K562 (cell line): ENCODE measurements at regions not wholly inside any gene's neighbourhood (a gene's known extent, or its start where the extent isn't known, plus 50 kb on each side); places are given as distances from the start of the nearest gene placed in this dataset.

ENCODE experiments used
- ATAC-seq: fragments of 200-7000 bp; cut with Tn5 transposase; 3 replicates; pipeline ENCODE4 v1.9.1; 2020; ENCODE audit warnings: moderate library complexity
- BruUV-seq: library from RNA; stranded (reverse); fragments of 400-500 nt; replicated peaks from 2 replicates; lab custom pipeline; 2021; lab: Mats Ljungman, UMichigan
- CTCF ChIA-PET: fragments of 300-600 bp; formaldehyde crosslinking; extraction: SDS; loops from one replicate; lab custom pipeline; 2021; ENCODE audit warnings: low intra/inter-chr PET ratio; lab: Yijun Ruan, JAX
- POLR2A ChIA-PET: fragments of 300-600, 350-650 bp; sonication (Branson Sonifier 250); formaldehyde crosslinking; extraction: SDS; loops from one replicate; lab custom pipeline; 2021; ENCODE audit warnings: antibody characterized with exemption, inconsistent platforms; lab: Yijun Ruan, JAX
- DNase-seq, 4 experiments: peaks; one replicate each; pipeline versions ENCODE4 v3.0.0 to v3.0.0-alpha.2; 2011 to 2018; ENCODE audit warnings: low spot score in 3 of 4, mixed read lengths in 3 of 4; ENCODE audit errors: extremely low read depth in 1 of 4
- FAIRE-seq: peaks from 2 replicates; lab custom pipeline; 2011; peaks lifted over from hg19 to GRCh38; lab: Jason Lieb, UNC
- H2AFZ ChIP-seq: 2 replicates; pipeline ENCODE4 v1.6.0; 2011; ENCODE audit warnings: low read depth, low read length, control low read depth, inconsistent platforms
- H3K27ac ChIP-seq: fragments of 200-600 bp; 3 replicates; pipeline ENCODE4 v1.8.0; 2011; ENCODE audit warnings: low read depth, mild to moderate bottlenecking, control low read depth, inconsistent platforms, low read length, moderate library complexity, mixed read lengths; ENCODE audit errors: extremely low read depth
- H3K27me3 ChIP-seq, 2 experiments: fragments of 300-600 bp in 1 of 2; 2 replicates in 1 of 2; 3 replicates in 1 of 2; pipeline versions ENCODE4 v1.6.0 to v1.8.0; 2011; ENCODE audit warnings: inconsistent platforms in 2 of 2, low read length in 2 of 2, mild to moderate bottlenecking in 1 of 2, mixed read lengths in 1 of 2, moderate library complexity in 1 of 2; ENCODE audit not compliant: control insufficient read depth in 2 of 2, insufficient read depth in 2 of 2
- H3K36me3 ChIP-seq: fragments of 300-600 bp; 3 replicates; pipeline ENCODE4 v1.8.0; 2011; ENCODE audit warnings: mild to moderate bottlenecking, low read length, inconsistent platforms; ENCODE audit not compliant: control insufficient read depth, insufficient read depth
- H3K4me1 ChIP-seq, 2 experiments: fragments of 200-600 bp in 1 of 2; replicated peaks in 1 of 2; 2 replicates in 1 of 2; 3 replicates in 1 of 2; pipeline versions ENCODE4 v1.5.1 to v1.8.0; 2011; ENCODE audit warnings: inconsistent platforms in 2 of 2, low read length in 2 of 2, mild to moderate bottlenecking in 1 of 2, mixed read lengths in 1 of 2, moderate library complexity in 1 of 2; ENCODE audit not compliant: control insufficient read depth in 2 of 2, insufficient read depth in 2 of 2
- H3K4me2 ChIP-seq: 2 replicates; pipeline ENCODE4 v1.6.1; 2011; ENCODE audit warnings: low read length, control low read depth, inconsistent platforms, mixed read lengths; ENCODE audit not compliant: insufficient read depth
- H3K4me3 ChIP-seq: fragments of 200-600 bp; sonication (generic), shearing (Covaris generic); 2 replicates; pipeline ENCODE4 v1.5.1; 2016; ENCODE audit warnings: control low read depth, inconsistent platforms
- H3K79me2 ChIP-seq: fragments of 200-600 bp; 3 replicates; pipeline ENCODE4 v1.8.0; 2011; ENCODE audit warnings: low read length, inconsistent platforms; ENCODE audit not compliant: control insufficient read depth, insufficient read depth
- H3K9ac ChIP-seq, 2 experiments: 2 replicates each; pipeline versions ENCODE4 v1.6.0 to v1.6.1; 2011; ENCODE audit warnings: low read depth in 2 of 2, low read length in 2 of 2, control low read depth in 1 of 2, inconsistent platforms in 1 of 2, mild to moderate bottlenecking in 1 of 2, mixed read lengths in 1 of 2; ENCODE audit not compliant: insufficient read depth in 1 of 2
- H3K9me1 ChIP-seq: one replicate; pipeline ENCODE4 v1.6.0; 2011; ENCODE audit warnings: inconsistent platforms, mild to moderate bottlenecking, low read length, moderate library complexity; ENCODE audit not compliant: control insufficient read depth, insufficient read depth
- H3K9me3 ChIP-seq: replicated peaks from 2 replicates; pipeline ENCODE4 v1.5.1; 2011; ENCODE audit warnings: low read depth, low read length, inconsistent platforms; ENCODE audit not compliant: control insufficient read depth, insufficient read depth
- H4K20me1 ChIP-seq: replicated peaks from 2 replicates; pipeline ENCODE4 v1.6.1; 2011; ENCODE audit warnings: low read length, inconsistent platforms, mixed read lengths; ENCODE audit not compliant: control insufficient read depth, insufficient read depth
- BCOR ChIP-seq: fragments of 450-650 bp; IDR thresholded peaks from 2 replicates; pipeline ENCODE4 v1.6.1; 2016
- IFI16 ChIP-seq: fragments of 250-450 bp; sonication (Bioruptor Pico); IDR thresholded peaks from 2 replicates; pipeline ENCODE4 v2.1.2; 2022; ENCODE audit warnings: mild to moderate bottlenecking, inconsistent platforms
- MNT ChIP-seq, 2 experiments: fragments of 450-650 bp; conservative IDR thresholded peaks; 2 replicates each; pipeline ENCODE4 v1.6.1; 2017; ENCODE audit warnings: mild to moderate bottlenecking in 2 of 2, moderate library complexity in 2 of 2
- RBM25 ChIP-seq: fragments of 200-400 bp; formaldehyde crosslinking; IDR thresholded peaks from 2 replicates; pipeline ENCODE4 v1.6.1; 2018; ENCODE audit warnings: low read length, low read depth, moderate library complexity; ENCODE audit not compliant: severe bottlenecking
- RCOR1 ChIP-seq, 2 experiments: IDR thresholded peaks; 2 replicates each; pipeline ENCODE4 v1.6.1; 2012; ENCODE audit warnings: low read depth in 2 of 2, low read length in 2 of 2, borderline replicate concordance in 1 of 2, improper control_type of control experiment in 1 of 2
- WGBS: fragments of 100-300 bp; shearing (Covaris generic); methylation state at CpG from one replicate; pipeline ENCODE4 v1.1.6; 2016; ENCODE audit warnings: low coverage, mixed read lengths; ENCODE audit not compliant: insufficient coverage; ENCODE audit errors: missing lambda C conversion rate; 5-methylcytosine and 5-hydroxymethylcytosine counted together
- in situ Hi-C: fragments of 300-500 bp; cut with MboI; formaldehyde crosslinking; loops from 4 replicates; pipeline ENCODE4 v1.15.0; 2018; ENCODE audit warnings: inconsistent platforms, mixed read lengths
- intact Hi-C: fragments of 100-400 bp; cut with micrococcal nuclease; formaldehyde crosslinking; loops from 2 replicates; pipeline ENCODE4 v1.14.2; 2022

DNA sequence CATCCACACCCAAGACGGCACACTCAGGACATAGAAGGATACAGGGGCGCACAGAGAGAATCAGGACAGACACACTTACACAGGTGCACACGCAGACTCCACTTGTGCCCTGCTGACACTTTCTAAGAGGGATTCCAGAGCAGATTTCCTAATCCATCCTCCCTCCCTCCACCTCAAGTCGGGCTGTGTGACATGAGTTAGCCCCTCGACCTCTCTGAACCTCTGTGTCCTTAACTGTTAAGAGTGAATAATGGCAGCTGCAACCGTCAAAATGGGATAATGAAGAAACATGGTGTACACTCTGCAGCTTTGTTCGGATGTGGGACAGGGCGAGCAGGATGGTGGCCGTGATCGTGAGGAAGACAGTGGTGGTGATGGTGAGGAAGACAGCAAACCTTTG is 100.1 kb downstream of the CPN2 start (continued):
- TF ChIP-seq MNT (conservative IDR thresholded peaks at IDR 0.05) = no peak
- TF ChIP-seq BCOR = peak; percentile 85
- peak; percentile 76 for TF ChIP-seq RBM25
- TF ChIP-seq RCOR1 (IDR thresholded peaks at IDR 0.05; ENCODE audit: borderline replicate concordance in 1 of 2, low read depth in 2 of 2, low read length in 2 of 2) = 0 out of 4 replicates have a peak, but pooled peaks of 1 of the 2 experiments have one; percentile 21
- TF ChIP-seq, all 486 proteins: peak for 6

DNA sequence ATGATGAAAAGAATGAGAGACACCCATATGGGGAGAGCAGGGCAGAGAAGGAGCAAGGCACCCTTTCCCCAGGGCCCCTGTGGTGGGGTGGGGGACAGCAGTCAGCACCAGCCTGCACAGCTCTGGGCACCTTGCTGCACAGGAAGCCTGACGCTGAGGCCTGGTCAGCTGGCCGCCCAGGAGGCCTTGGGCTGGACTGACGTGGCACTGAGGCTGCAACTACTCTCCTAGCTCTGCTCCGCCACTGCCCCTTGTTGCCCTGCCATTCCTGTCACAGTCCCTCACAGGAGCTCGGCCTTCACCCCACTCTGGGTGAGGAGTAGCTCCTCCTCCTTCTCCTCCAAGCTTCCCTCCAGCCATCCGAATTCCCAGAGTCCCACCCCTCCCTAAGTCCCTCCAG is 99.7 kb downstream of the CPN2 start:
- ChIA-PET POLR2A (interaction anchor here (0.6 kb wide), 2 partner anchors 117 to 340 kb away, joined by 3 read pairs; no protein-coding TSS in a partner anchor), CTCF (no interaction called here)
- Histone ChIP-seq H3K9me3 (no peaks in the 10 kb centered on the region), H3K9me1 (no peaks in the 10 kb centered on the region), H3K36me3 (no peaks in the 10 kb centered on the region), H3K9ac (no peak overlapping the region), H3K79me2 (no peaks in the 10 kb centered on the region), H2AFZ (no peak overlapping the region), H3K27ac (no peak overlapping the region), H3K4me3 (no peak overlapping the region), H3K4me2 (no peak overlapping the region), H3K27me3 (no peaks in the 10 kb centered on the region; a peak in 1 of 5 replicates), H4K20me1 (no peaks in the 10 kb centered on the region), H3K4me1 (peaks cover 37 to 43% of the 10 kb centered on the region in 2 experiments)
- ATAC-seq = no peak
- WGBS = 77% methylated on average over 3 of the region's 6 CpGs
- in situ Hi-C loops = no loop called here
- no peak for DNase-seq
- no peak for TF ChIP-seq IFI16 (CRISPR knock-in tag)
- FAIRE-seq = no peak
- intact Hi-C loops = no loop called here
- no TSS peak for BruUV-seq
